Prostate gland (tissue), 2 donors: ENCODE measurements at regions not wholly inside any gene's neighbourhood (a gene's known extent, or its start where the extent isn't known, plus 50 kb on each side); places are given as distances from the start of the nearest gene placed in this dataset.

Source experiments
- POLR2A ChIP-seq: fragments of 450-650 bp; IDR thresholded peaks from one replicate; pipeline ENCODE4 v1.6.1; 2016; ENCODE audit warnings: antibody characterized with exemption, mild to moderate bottlenecking
- POLR2AphosphoS5 ChIP-seq: sonication (generic); formaldehyde crosslinking; IDR thresholded peaks from one replicate; pipeline ENCODE4 v1.6.1; 2017; ENCODE audit warnings: antibody characterized with exemption
- TF ChIP-seq, protein P1 (sequence below), 4 experiments: fragments of 200-600 bp in 2 of 4; fragments of 450-650 bp in 2 of 4; sonication (generic) in 2 of 4; IDR thresholded peaks; 1 replicate in 3 of 4; 2 replicates in 1 of 4; pipeline ENCODE4 v1.5.1; 2016 to 2019; ENCODE audit warnings: antibody characterized with exemption in 4 of 4, mild to moderate bottlenecking in 2 of 4, moderate library complexity in 2 of 4

DNA sequence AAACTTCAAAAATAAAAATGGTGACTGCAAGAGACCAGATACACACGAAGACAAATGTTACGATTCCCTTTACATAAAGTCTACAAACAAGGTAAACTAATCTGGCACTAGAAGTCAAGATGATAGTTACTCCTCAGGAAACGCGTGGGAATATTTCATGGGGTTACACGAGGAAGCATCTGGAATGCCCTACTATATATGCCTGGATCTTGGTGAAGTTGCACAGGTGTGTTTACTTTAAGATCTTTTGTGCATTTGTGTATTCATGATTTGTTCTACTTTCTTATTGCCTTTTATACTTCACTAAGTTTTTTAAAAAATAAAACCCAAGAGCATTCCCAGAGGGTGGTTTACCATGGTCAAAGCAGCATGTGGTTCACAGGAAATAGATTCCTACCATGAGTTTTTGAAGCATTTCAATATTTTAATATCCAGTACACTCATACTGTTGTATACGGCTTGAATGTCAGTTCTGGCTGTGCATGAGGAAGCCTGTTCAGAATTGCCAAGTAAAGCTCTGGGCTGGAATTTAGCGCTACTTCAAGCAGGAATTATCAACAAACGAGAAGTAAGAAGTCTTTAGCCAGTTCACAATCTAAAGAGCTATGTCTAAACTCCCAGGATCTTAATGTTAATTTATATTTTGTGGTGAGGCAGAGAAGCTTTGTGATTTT is 239.8 kb upstream of the KLHL1 start:
- TF ChIP-seq, protein P1, sequence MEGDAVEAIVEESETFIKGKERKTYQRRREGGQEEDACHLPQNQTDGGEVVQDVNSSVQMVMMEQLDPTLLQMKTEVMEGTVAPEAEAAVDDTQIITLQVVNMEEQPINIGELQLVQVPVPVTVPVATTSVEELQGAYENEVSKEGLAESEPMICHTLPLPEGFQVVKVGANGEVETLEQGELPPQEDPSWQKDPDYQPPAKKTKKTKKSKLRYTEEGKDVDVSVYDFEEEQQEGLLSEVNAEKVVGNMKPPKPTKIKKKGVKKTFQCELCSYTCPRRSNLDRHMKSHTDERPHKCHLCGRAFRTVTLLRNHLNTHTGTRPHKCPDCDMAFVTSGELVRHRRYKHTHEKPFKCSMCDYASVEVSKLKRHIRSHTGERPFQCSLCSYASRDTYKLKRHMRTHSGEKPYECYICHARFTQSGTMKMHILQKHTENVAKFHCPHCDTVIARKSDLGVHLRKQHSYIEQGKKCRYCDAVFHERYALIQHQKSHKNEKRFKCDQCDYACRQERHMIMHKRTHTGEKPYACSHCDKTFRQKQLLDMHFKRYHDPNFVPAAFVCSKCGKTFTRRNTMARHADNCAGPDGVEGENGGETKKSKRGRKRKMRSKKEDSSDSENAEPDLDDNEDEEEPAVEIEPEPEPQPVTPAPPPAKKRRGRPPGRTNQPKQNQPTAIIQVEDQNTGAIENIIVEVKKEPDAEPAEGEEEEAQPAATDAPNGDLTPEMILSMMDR (IDR thresholded peaks at IDR 0.05), result no peak
- no peak for TF ChIP-seq POLR2AphosphoS5
- no peak for TF ChIP-seq POLR2A
